ENCODE measurements at regions not wholly inside any gene's neighbourhood (a gene's known extent, or its start where the extent isn't known, plus 50 kb on each side); places are given as distances from the start of the nearest gene placed in this dataset.
"Not testable (repeated sequence)": the region's sequence is repeated elsewhere in the genome, so short reads cannot be mapped to it uniquely, and the experiment has no call there.

GRCh38 chr13:39929583-39929982 is 274.1 kb downstream of the COG6 start:
- no peak for TF ChIP-seq POLR2A (IDR thresholded peaks at IDR 0.05)
- H3K4me3 ChIP-seq = no peak overlapping the region
- WGBS, 3 donors = 79 to 91% (median 81%) methylated on average over 1 of the region's 1 CpG
- DNase-seq = no peak
- H3K36me3 ChIP-seq = no peaks in the 10 kb centered on the region
- no peaks in the 10 kb centered on the region for H3K9me3 ChIP-seq
- H3K27ac ChIP-seq = no peak overlapping the region
- intact Hi-C loops (cut with DNase I) = no loop called here
- no peaks in the 10 kb centered on the region for H3K27me3 ChIP-seq
- H3K4me1 ChIP-seq (ENCODE audit: insufficient read depth) = no peaks in the 10 kb centered on the region

GRCh38 chr13:39930060-39930459 is 274.6 kb downstream of the COG6 start:
- H3K27me3 ChIP-seq = no peaks in the 10 kb centered on the region
- TF ChIP-seq EP300 (IDR thresholded peaks at IDR 0.05) (no peak), CTCF (IDR thresholded peaks at IDR 0.05) (no peak), POLR2A (IDR thresholded peaks at IDR 0.05) (no peak)
- no peak for DNase-seq
- no peaks in the 10 kb centered on the region for H3K9me3 ChIP-seq
- WGBS, 3 donors = 55 to 65% (median 65%) methylated on average over 2 of the region's 2 CpGs
- no peaks in the 10 kb centered on the region for H3K4me1 ChIP-seq (ENCODE audit: insufficient read depth)
- intact Hi-C loops (cut with DNase I) = no loop called here
- no peaks in the 10 kb centered on the region for H3K36me3 ChIP-seq
- no peak overlapping the region for H3K27ac ChIP-seq
- no peak overlapping the region for H3K4me3 ChIP-seq

- no peaks in the 10 kb centered on the region for H3K9me3 ChIP-seq
- no peak overlapping the region for H3K4me3 ChIP-seq
- H3K36me3 ChIP-seq = no peaks in the 10 kb centered on the region
- H3K4me1 ChIP-seq (ENCODE audit: insufficient read depth) = no peaks in the 10 kb centered on the region
- H3K27ac ChIP-seq = no peak overlapping the region
- DNase-seq = no peak
- intact Hi-C loops (cut with DNase I) = no loop called here
- TF ChIP-seq POLR2A (IDR thresholded peaks at IDR 0.05) (no peak), CTCF (IDR thresholded peaks at IDR 0.05) (no peak), EP300 (IDR thresholded peaks at IDR 0.05) (no peak)
- WGBS, 3 donors = 78 to 88% (median 82%) methylated on average over 6 of the region's 6 CpGs
- no peaks in the 10 kb centered on the region for H3K27me3 ChIP-seq
These were observed 275.3 kb downstream of the COG6 start for GRCh38 chr13:39930544-39931444.

DNA sequence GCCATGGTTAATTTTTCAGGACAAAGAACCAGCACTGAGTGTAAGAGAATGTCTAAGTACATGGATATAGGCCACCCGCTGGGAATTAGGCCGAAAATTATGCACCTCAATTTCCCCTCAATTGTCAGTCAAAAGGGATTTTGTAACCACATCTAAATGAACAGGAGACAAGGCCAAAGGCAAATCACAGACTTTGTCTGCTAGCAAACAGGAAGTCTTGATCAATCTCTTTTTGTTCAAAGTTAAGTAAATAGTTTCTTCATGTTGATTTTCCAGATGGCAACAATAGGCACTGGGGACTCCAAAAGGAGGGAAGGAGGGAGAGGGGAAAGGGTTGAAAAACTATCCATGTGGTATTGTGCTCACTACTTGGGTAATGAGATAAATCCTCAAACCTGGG is 276.0 kb downstream of the COG6 start:
- Histone ChIP-seq H3K9me3 (no peaks in the 10 kb centered on the region), H3K36me3 (no peaks in the 10 kb centered on the region), H3K4me3 (no peak overlapping the region), H3K27ac (no peak overlapping the region), H3K27me3 (no peaks in the 10 kb centered on the region), H3K4me1 (ENCODE audit: insufficient read depth) (no peaks in the 10 kb centered on the region)
- TF ChIP-seq EP300 (IDR thresholded peaks at IDR 0.05) (no peak), POLR2A (IDR thresholded peaks at IDR 0.05) (no peak), CTCF (IDR thresholded peaks at IDR 0.05) (no peak)
- 94 to 97% (median 97%) methylated on average over 2 of the region's 2 CpGs for WGBS, 3 donors
- no peak for DNase-seq
- intact Hi-C loops (cut with DNase I) = no loop called here

DNA sequence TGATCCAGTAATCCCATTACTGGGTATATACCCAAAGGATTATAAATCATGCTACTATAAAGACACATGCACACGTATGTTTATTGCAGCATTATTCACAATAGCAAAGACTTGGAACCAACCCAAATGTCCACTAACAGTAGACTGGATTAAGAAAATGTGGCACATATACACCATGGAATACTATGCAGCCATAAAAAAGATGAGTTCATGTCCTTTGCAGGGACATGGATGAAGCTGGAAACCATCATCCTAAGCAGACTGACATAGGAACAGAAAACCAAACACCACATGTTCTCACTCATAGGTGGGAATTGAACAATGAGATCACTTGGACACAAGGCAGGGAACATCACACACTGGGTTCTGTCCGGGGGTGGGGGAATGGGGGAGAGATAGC is 277.1 kb downstream of the COG6 start:
- WGBS, 3 donors = 47 to 96% (median 94%) methylated on average over 2 of the region's 2 CpGs
- H3K36me3 ChIP-seq; intact Hi-C loops (cut with DNase I); H3K27ac ChIP-seq; H3K9me3 ChIP-seq; DNase-seq; H3K4me1 ChIP-seq (ENCODE audit: insufficient read depth); H3K4me3 ChIP-seq; H3K27me3 ChIP-seq: not testable (repeated sequence)
